Endothelial cell of umbilical vein (primary cell): ENCODE measurements at regions not wholly inside any gene's neighbourhood (a gene's known extent, or its start where the extent isn't known, plus 50 kb on each side); places are given as distances from the start of the nearest gene placed in this dataset.

Experiments used
- BruUV-seq: library from RNA; stranded (reverse); fragments of 400-500 nt; replicated peaks from 2 replicates; lab custom pipeline; 2021; lab: Mats Ljungman, UMichigan
- CTCF ChIA-PET: fragments of 300-600, 350-600 bp; sonication (Branson Sonifier 250); formaldehyde crosslinking; loops from one replicate; lab custom pipeline; 2021; ENCODE audit warnings: antibody characterized with exemption, inconsistent platforms; lab: Charles Lee
- POLR2A ChIA-PET: fragments of 300-600, 350-600 bp; sonication (Branson Sonifier 250); formaldehyde crosslinking; loops from one replicate; lab custom pipeline; 2021; ENCODE audit warnings: antibody characterized with exemption, inconsistent platforms; lab: Charles Lee
- DNase-seq: peaks from one replicate; pipeline ENCODE4 v3.0.0-alpha.2; 2011; ENCODE audit warnings: low read depth, low spot score
- FAIRE-seq: peaks from 2 replicates; lab custom pipeline; 2011; peaks lifted over from hg19 to GRCh38; lab: Jason Lieb, UNC
- H2AFZ ChIP-seq: 2 replicates; pipeline ENCODE4 v1.6.0; 2012; ENCODE audit warnings: low read depth, low read length, control low read depth, inconsistent platforms
- H3K27ac ChIP-seq: 2 replicates; pipeline ENCODE4 v1.5.1; 2011; ENCODE audit warnings: low read depth, mild to moderate bottlenecking, control low read depth, low read length, moderate library complexity; ENCODE audit not compliant: insufficient read depth
- H3K27me3 ChIP-seq, 2 experiments: 2 replicates each; pipeline versions ENCODE4 v1.6.0 to v1.6.1; 2011; ENCODE audit warnings: low read length in 2 of 2, mixed read lengths in 1 of 2; ENCODE audit not compliant: control insufficient read depth in 2 of 2, insufficient read depth in 2 of 2
- H3K36me3 ChIP-seq, 2 experiments: 2 replicates in 1 of 2; 3 replicates in 1 of 2; pipeline ENCODE4 v1.5.1; 2011; ENCODE audit warnings: low read length in 2 of 2, mild to moderate bottlenecking in 1 of 2, moderate library complexity in 1 of 2; ENCODE audit not compliant: control insufficient read depth in 2 of 2, insufficient read depth in 2 of 2; ENCODE audit errors: extremely low read depth in 1 of 2
- H3K4me1 ChIP-seq: 3 replicates; pipeline ENCODE4 v1.5.1; 2011; ENCODE audit warnings: mild to moderate bottlenecking, low read length; ENCODE audit not compliant: control insufficient read depth, insufficient read depth; ENCODE audit errors: extremely low read depth
- H3K4me2 ChIP-seq: 2 replicates; pipeline ENCODE4 v1.6.1; 2011; ENCODE audit warnings: low read length, control low read depth, mixed read lengths; ENCODE audit not compliant: insufficient read depth
- H3K4me3 ChIP-seq, 3 experiments: fragments of 200-600 bp in 1 of 3; sonication (generic), shearing (Covaris generic) in 1 of 3; replicated peaks in 1 of 3; 2 replicates each; pipeline ENCODE4 v1.5.1; 2011 to 2016; ENCODE audit warnings: control low read depth in 3 of 3, low read length in 3 of 3, mild to moderate bottlenecking in 2 of 3, inconsistent platforms in 1 of 3, low read depth in 1 of 3, moderate library complexity in 1 of 3; ENCODE audit not compliant: insufficient read depth in 1 of 3
- H3K79me2 ChIP-seq: 2 replicates; pipeline ENCODE4 v1.6.0; 2012; ENCODE audit warnings: low read length, inconsistent platforms; ENCODE audit not compliant: control insufficient read depth, insufficient read depth
- H3K9ac ChIP-seq: replicated peaks from 2 replicates; pipeline ENCODE3; 2011; ENCODE audit warnings: low read length, control low read depth; ENCODE audit not compliant: insufficient read depth; ENCODE audit errors: extremely low read depth
- H3K9me1 ChIP-seq: replicated peaks from 3 replicates; pipeline ENCODE4 v1.6.0; 2011; ENCODE audit warnings: mild to moderate bottlenecking, low read length; ENCODE audit not compliant: control insufficient read depth, insufficient read depth; ENCODE audit errors: extremely low read depth
- H3K9me3 ChIP-seq: replicated peaks from 2 replicates; pipeline ENCODE4 v1.5.1; 2012; ENCODE audit warnings: low read length, inconsistent platforms; ENCODE audit not compliant: control insufficient read depth, insufficient read depth
- H4K20me1 ChIP-seq: replicated peaks from 2 replicates; pipeline ENCODE3; 2011; ENCODE audit warnings: mild to moderate bottlenecking, low read length; ENCODE audit not compliant: control insufficient read depth, insufficient read depth; ENCODE audit errors: extremely low read depth
- JUN ChIP-seq: IDR thresholded peaks from 2 replicates; pipeline ENCODE4 v1.6.1; 2011; ENCODE audit warnings: borderline replicate concordance, low read depth; ENCODE audit not compliant: insufficient read length, insufficient read depth
- POLR2A ChIP-seq: IDR thresholded peaks from 2 replicates; pipeline ENCODE4 v1.6.1; 2012; ENCODE audit warnings: low read depth, mild to moderate bottlenecking, control low read depth, low read length
- POLR2AphosphoS5 ChIP-seq: IDR thresholded peaks from 2 replicates; pipeline ENCODE4 v1.6.1; 2012; ENCODE audit warnings: low read depth, mild to moderate bottlenecking, control low read depth, low read length, moderate library complexity; ENCODE audit not compliant: insufficient read depth
- dilution Hi-C: fragments of 300-500 bp; cut with MboI; formaldehyde crosslinking; loops from one replicate; pipeline ENCODE4 v1.15.0; 2019; ENCODE audit warnings: low sequenced_read_pairs; ENCODE audit not compliant: extremely low pct_ligation_motif_present
- intact Hi-C: fragments of 100-400 bp; cut with micrococcal nuclease; formaldehyde crosslinking; loops from one replicate; pipeline ENCODE4 v1.10.0; 2022
- TF ChIP-seq, protein P1 (sequence below): IDR thresholded peaks from 2 replicates; pipeline ENCODE4 v1.6.1; 2011; ENCODE audit not compliant: insufficient read depth, insufficient read length

GRCh38 chr12:88650715-88651114, 70.4 kb upstream of the KITLG start:
- no peak for DNase-seq
- no peaks in the 10 kb centered on the region for H3K36me3 ChIP-seq
- no peak overlapping the region for H3K4me3 ChIP-seq
- no peaks in the 10 kb centered on the region for H3K27me3 ChIP-seq
- H2AFZ ChIP-seq = no peak overlapping the region
- dilution Hi-C loops (no loop called here), intact Hi-C loops (no loop called here)
- H3K4me2 ChIP-seq = no peak overlapping the region
- FAIRE-seq = no peak
- H3K9me3 ChIP-seq = no peaks in the 10 kb centered on the region
- no TSS peak for BruUV-seq
- H4K20me1 ChIP-seq = no peaks in the 10 kb centered on the region
- no peaks in the 10 kb centered on the region for H3K9me1 ChIP-seq
- TF ChIP-seq POLR2A = no peak
- TF ChIP-seq, protein P1, sequence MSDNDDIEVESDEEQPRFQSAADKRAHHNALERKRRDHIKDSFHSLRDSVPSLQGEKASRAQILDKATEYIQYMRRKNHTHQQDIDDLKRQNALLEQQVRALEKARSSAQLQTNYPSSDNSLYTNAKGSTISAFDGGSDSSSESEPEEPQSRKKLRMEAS = no peak
- no peaks in the 10 kb centered on the region for H3K79me2 ChIP-seq
- no peaks in the 10 kb centered on the region for H3K4me1 ChIP-seq
- POLR2A ChIA-PET = no interaction called here
- CTCF ChIA-PET = interaction anchor here (2.4 kb wide), 1 partner anchor 12 kb away, joined by 12 read pairs; no protein-coding TSS in a partner anchor
- no peak overlapping the region for H3K9ac ChIP-seq
- H3K27ac ChIP-seq = no peak overlapping the region

DNA sequence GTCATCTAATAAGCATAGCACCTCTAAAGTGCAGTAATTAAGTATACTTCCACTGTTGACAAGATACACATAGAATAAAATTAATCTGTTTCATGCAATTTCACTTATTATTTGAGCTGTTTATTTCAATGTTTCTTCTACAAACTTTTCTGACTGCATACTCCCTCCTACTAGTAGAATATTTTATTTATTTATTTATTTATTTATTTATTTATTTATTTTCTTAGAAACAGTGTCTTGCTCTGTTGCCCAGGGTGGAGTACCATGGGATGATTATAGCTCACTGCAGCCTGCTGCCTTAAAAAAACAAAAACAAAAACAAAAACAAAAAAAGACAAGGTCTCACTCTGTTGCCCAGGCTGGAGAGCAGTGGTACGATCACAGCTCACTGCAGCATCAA, 68.4 kb upstream of the KITLG start:
- CTCF ChIA-PET = interaction anchor here (1.0 to 2.4 kb wide), 4 partner anchors 8 to 345 kb away, joined by 3 to 12 read pairs (median 4); no protein-coding TSS in a partner anchor
- no TSS peak for BruUV-seq

More for the DNA sequence above, 68.4 kb upstream of the KITLG start:
- Histone ChIP-seq H3K4me1 (no peaks in the 10 kb centered on the region), H3K79me2 (no peaks in the 10 kb centered on the region), H3K27me3 (no peaks in the 10 kb centered on the region), H3K4me3 (no peak overlapping the region), H3K9me1 (no peaks in the 10 kb centered on the region), H3K9me3 (no peaks in the 10 kb centered on the region), H3K36me3 (no peaks in the 10 kb centered on the region), H2AFZ (no peak overlapping the region), H3K4me2 (no peak overlapping the region), H4K20me1 (no peaks in the 10 kb centered on the region), H3K9ac (no peak overlapping the region), H3K27ac (no peak overlapping the region)
- dilution Hi-C loops (no loop called here), intact Hi-C loops (no loop called here)
- no peak for FAIRE-seq
- TF ChIP-seq POLR2AphosphoS5 (no peak), JUN (no peak)
- TF ChIP-seq, protein P1 = no peak
- POLR2A ChIA-PET = no interaction called here
- DNase-seq = no peak
